ENCODE measurements at regions not wholly inside any gene's neighbourhood (a gene's known extent, or its start where the extent isn't known, plus 50 kb on each side); places are given as distances from the start of the nearest gene placed in this dataset.

DNA sequence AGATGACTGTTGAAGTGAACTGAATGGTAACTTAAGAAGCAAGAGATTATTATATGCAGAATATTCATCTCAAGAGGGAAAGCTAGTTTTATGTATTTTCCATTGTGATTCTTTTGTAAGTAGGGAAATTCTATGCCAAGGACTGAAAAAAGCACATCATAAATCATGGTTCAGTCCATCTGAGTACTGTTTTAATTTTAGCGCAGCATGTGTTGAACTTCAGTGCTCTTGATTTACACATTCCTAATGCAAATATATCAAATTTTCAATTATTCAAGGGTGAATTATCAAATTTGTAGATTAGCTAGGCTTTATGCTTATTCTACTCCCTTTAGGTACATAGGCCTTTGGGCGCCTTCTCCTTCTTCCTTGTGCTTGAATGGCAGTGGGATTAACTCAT is 50.3 kb upstream of the TCF12 start:
- no peak for DNase-seq (ENCODE audit: low read depth)

DNA sequence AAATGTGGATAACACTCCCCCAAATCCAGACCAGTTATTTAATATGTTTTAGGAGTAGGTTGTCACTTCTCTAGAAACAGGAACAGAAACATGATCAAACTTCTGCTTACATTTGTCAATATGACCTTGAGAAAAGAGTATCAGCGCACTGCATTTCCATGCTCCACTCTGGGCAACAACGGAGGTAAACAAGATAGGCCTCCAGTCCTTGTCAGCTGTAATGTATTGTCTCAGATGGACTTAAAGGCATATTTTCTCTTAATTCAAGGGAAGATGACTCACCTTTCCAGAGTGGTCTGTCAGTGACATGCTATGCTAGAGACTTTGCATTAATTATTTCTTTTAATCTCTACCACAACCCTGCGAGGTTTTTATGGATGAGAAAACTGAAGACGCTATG is 51.6 kb upstream of the TCF12 start:
- DNase-seq (ENCODE audit: low read depth): no peak

DNA sequence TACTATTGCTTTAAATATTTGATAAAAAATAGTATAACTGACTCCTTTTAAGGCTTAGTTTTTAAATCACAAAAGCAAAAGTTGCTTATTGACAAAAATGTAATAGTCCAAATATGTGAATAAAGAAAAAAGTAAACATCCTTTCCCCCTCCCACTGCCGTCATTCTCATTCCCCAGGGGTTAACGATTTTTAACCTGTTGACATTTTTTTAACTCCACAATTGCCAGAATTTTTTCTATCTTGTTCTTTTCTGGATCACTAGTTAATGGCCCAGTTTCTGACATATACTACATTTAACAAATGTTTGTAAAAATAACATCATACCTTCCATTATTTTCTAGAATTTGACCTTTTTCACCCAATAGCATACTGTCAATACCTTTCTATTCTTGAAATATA is 60.6 kb upstream of the TCF12 start:
- DNase-seq (ENCODE audit: low read depth): no peak

DNA sequence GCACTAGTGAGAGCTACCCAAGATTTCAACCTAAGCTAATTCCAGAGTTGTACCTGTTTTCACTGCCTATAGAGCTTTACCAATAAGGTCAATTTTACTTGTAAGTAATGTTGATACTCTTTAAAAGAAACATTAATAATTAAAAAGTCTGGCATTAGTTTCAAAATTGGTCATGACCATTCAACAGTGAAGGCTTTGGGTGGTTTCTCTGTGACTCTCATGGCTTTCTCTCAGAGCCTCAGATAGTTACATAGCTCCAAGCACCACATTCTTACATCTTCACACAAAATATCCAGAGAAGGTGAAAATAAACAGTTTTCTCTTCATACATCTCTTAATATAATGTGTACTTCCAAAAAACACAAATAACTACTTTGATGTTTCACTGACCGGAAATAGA is 61.5 kb upstream of the TCF12 start:
- DNase-seq (ENCODE audit: low read depth): no peak

DNA sequence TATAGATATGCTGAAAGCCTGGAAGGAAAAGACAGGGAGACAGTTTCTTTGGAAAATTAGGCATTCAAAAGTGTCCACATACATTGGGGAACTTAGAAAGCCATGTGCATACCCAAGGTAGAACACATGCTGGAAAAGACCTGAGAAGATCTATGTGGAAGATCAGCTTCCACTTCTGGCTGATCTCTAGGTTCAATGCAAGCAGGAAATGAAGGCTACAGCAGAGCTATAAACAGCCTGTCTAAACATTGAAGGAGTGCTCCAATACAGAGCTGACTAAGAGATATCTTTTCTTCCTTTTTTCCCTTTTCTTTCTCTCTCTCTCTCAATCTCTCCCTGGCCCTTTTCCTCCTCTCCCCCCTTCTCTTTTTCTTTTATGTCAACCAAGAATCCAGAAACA is 73.6 kb upstream of the TCF12 start:
- no peak for DNase-seq (ENCODE audit: low read depth)

DNA sequence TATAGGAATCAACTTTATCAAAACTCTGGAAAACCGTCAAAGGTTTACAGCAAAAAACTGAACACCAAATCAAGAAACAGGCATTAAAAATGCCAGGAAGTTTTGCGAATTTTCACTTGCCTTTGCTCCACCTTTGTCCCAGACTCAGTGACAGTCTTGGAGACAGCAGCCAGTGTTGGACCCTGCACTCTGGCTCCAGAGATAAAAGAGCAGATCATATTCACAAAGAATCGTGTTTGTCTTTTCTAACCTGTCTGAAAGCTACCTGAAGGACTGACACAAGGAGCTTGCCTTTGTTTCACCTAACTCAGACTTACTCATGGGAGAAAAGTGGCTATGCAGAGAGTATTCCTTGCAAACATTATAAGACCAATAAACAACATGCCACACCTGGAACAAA is 74.0 kb upstream of the TCF12 start:
- DNase-seq (ENCODE audit: low read depth): no peak

DNA sequence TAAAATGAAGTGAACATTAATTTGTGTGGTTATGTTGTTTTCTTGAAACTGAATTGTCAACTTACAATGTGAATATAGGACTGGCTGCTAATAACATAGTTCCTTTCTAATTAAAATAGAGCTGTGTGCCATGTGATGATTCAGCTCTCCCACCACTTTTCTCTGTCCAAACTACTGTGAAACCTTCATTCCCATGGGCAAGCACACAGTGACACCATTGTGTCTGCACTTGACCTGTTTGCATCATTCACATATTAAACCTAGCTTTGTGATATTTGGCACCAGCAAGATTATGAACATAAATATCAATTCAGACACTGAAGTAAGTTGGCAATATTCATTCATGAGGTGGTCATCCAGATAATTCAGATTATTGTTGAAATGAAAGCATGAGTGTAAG is 78.8 kb upstream of the TCF12 start:
- no peak for DNase-seq (ENCODE audit: low read depth)

DNA sequence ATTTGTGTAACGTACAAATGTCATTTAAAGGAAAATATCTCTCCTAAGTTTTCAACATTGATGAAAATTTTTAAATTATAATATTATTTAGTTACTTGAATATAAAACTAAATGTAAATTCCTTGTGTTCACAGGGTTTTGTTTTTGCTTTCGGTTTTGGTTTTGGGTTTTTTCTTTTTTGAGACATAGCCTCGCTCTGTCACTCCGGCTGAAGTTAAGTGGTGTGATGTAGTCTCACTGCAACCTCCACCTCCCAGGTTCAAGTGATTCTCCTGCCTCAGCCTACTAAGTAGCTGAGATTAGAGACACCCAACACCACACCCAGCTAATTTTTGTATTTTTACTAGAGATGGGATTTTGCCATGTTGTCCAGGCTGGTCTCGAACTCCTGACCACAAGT is 79.3 kb upstream of the TCF12 start:
- no peak for DNase-seq (ENCODE audit: low read depth)

DNA sequence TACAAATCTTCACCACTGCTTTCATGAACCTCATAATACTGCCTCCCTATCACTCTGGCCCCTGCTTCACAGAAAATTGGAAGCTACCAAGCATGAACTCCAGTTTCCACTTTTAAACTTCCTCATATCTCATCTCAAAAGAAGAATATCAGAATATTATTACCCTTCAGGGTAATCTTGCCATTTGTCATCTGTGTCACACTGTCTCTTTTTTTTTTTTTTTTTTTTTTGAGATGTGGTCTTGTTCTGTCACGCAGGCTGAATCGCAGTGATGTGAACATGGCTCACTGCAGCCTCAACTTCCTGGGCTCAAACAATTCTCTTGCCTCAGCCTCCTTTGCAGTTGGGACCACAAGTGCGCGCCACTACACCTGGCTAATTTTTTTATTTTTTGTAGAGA is 80.4 kb upstream of the TCF12 start:
- no peak for DNase-seq (ENCODE audit: low read depth)

DNA sequence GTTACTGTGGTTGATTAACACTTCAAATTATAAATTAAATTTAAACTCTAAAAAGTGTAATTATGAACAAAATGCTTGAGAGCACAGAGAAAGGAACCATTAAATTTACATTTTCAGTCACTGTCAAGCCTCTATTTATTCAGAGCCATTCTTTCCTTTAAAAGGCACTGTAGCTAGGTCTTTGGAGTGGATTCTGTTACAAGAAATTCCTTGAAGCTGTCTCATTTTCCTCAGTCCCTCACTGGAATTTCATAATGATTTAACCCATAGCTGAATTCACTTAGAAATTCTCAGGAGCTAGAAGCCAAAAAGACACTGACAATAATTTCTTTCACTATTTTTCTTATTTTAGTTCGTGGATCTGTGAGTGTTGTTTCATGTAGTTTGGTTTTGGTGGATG is 81.2 kb upstream of the TCF12 start:
- DNase-seq (ENCODE audit: low read depth): no peak

DNA sequence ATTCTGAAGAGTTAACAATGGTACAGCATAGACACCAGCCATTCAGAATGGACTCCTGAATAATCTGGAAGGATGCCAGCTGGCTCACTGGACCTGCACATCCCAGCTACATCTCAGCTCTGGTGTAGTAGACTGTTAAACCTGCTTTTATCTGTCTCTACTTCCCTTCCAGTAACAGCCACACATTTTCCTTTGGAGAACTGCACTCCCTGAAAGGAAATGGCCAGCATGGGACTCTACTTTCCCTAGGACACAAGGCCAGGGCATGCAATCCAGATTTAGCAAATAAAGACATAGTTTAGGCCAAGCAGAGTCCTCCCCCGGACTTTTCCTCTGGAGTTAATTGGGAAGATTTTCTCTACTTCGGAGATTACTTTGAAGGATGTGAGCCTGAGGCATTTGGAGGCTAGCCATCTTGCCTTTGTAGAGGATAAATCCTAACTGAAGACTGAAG is 82.7 kb upstream of the TCF12 start:
- DNase-seq (ENCODE audit: low read depth): no peak

DNA sequence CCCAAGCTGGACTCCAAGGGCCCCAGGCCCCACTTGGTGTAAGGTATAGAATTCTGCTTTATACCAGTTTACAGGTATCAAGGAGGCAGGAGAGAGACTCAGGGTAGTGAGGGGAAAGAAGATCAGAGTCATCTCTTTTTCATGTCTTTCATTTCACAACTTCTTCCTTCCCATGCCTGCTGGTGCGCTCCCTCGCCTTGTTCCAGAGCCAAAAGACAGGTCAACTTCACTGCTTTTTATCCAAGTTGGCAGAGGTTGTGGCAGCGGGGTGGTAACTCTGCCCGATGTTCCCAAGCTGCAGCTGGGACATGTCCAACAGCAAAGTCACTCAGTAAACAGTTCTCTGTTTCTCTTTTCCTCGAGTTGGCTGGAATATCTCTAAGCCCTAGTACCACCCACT is 86.3 kb upstream of the TCF12 start:
- no peak for DNase-seq (ENCODE audit: low read depth)

DNA sequence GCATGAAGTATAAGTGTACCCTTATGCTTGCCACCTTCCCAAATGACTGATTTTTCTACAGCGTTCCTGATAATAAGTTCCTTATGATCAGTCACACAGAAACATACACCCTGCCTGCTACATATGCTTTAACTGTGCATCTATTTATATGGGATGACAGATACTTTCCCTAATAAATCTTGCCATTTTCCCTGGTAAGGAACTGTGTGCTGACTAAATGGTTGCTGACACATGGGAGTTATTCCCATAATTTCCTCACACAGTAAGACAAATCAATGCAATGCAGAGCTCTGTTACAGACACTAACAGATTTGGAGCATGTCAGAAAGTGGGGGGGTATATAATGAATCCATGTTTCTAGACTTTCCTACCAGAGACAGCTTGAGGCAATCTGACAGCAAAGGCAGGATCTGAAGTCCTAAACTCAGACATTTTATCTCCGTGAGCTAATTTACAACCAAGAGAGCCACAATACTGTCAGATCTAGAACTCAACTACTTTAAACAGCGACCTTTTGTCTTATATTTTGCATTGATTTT is 86.9 kb upstream of the TCF12 start:
- no peak for DNase-seq (ENCODE audit: low read depth)

DNA sequence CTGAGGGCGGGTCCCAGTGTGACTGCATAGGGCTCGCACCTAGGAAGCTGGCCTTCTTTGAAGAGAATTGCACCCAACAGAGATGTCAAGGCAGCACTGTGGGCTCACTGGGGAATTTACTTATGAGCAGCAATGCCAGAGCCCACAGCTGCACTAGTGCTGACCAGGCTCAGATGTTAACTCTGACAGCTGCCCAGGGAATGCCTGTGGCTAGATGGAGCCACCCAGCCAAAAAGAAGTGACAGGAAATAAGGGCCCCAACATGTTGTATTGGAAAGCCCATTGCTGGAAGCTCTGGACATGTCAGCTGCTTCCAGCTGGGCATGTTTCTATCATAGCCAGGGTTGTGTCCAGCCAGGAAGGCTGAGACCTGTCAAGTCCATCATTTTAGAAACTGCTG is 90.9 kb upstream of the ZNF280D start:
- no peak for DNase-seq (ENCODE audit: low read depth)

DNA sequence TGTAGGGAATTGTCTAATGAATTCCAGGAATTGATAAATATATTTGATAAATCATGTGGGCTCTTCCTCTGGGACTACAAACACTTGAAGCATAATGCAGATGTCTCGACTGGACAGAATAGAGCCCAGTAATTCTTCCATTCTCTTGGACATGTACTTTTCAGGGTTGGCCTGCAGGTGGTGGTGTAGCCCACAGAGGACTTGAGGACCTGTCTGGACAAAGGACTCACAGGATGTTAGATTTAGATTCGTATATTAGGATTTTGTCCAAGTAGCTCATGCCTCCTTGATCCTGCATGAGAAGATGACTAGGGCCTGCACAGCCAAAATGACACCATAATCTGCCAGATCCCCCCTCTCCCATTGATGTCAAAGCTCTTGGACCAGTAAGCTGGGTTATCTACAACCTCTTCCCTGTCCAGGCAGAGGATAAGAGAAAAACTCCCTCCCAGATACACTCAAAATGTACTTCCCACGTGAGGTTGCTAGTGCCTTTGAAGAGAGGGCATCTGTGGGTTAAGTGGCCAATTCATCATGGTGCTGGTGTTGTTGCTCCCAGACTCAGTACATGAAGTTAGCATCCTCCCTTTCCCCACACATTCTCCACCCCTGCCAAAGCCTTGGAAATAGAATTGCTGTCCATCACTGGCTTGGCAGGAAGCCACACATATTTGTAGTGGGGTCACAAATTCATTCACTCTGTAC is 88.6 kb upstream of the ZNF280D start:
- peak; percentile 7 for DNase-seq (ENCODE audit: low read depth)

DNA sequence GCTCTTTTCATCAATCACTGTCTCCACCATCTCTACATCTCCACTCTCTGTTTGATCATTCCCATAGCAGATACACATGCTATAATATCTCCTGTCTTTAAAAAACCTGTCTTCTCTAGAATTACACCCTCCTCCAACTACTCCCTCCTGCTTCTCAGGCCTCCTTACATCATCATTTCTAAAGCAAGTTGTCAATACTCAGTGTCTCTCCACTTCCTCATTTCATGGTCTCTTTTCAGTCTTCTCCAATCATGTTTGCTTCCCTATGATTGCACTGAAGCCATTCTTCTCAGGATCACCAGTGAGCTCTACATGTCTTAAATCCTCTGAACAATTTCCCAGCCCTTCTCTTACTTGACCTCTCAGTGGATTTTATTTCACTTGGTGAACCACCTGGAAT is 87.0 kb upstream of the ZNF280D start:
- no peak for DNase-seq (ENCODE audit: low read depth)

DNA sequence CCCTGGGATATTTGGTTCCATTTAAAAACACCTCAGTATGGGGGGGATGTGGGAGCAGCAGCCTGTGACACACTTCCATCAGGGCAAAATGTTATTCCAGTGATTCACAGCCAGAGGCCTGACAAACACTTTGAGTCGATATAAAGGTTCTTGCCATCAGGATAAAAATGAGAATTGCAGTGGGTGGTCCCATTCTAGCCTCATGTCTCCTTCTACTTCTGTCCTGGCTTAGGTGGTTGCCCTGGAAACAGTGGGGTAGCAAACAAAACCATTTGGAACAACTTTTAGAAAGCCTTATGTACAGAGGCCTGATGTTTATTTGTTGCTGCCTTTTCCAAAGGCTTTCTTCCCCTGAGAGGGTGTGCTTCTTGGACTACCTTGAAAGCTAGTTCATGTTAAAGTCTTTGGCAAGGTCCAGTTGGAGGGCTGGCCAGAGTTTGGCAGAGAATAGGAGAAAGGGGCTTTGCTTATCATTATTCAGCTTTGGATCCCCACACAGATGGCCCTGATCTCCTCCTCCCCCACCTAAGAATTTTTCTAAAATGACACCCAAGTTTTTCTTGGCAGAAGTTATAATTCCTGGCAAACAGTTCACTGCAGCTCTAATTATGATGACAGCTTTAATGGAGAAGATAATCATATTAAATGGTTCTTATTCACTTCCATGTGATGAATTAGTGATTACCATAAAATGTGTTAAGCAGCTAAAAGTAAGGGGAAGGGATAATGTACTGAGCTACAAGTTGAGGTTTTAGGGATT is 84.2 kb upstream of the ZNF280D start:
- DNase-seq (ENCODE audit: low read depth): no peak

DNA sequence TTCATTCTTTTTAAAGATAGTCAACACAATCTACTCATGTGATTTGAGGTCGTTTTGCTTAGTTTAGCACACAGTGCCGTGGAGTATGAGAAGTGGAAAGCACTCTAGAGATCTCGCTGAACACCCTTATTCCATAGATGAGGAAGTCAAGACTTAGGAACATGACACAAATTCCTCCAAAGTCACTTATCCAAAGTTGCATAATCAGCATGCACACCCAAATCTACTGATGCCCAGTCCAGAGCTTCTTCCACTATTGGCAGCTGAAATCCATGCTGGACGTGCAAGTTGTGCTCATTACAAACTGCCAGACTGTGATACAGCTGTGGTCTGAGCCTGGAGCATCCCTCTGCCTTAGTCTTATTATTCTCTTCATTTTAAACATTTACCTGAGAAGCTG is 83.5 kb upstream of the ZNF280D start:
- no peak for DNase-seq (ENCODE audit: low read depth)

DNA sequence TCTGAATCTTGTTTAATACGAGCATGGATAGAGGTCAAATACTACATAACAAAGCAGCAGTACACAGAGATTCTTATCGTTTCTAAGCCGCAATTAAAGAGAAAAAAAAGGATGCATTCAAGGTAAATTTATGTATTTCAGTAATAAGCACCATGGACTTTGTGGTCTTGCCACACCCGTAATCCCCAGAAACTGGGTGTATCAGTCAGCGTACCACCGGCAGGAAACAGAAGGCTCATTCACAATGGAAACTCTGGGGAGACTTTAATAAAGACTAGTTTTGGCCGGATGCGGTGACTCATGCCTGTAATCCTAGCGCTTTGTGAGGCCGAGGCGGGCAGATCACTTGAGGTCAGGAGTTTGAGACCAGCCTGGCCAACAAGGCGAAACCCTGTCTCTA is 81.9 kb upstream of the ZNF280D start:
- DNase-seq (ENCODE audit: low read depth): no peak

DNA sequence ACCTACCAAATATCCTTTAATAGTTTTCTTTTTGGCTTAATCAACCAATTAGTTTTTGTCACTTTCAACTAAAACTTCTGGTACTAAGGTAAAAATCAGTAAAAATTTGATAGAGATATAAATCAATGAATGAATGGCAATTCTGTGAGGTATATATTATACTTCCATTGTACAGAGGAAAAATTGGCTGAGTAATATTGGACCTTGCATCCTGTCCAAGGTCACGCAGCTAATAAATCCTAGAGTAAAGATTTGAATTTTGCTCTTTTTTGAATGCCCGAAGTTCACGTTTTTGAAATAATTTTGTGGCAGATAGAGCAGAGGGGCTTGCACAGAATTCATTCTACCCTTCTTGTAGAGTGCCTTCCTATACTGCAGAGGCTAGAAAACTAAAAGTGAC is 81.1 kb upstream of the ZNF280D start:
- DNase-seq (ENCODE audit: low read depth): no peak

DNA sequence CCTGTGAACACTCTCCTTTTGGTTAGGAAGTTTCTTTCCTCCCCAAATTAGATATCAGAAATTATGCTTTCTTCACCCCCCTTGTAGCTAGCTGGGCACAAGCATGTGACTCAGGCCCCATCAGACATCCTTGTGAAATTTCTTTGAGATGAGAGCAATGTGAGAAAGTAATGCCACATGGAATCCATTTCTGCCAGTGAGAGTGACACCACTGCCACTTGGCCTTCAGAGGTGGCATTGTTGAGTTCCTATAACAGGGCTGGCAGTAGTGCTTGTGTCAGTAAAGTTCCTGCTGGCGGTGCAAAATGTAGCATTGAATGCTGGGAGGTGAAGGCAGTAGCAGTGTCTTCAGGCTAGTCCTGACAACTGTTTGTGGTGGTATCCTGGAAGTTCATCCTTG is 80.7 kb upstream of the ZNF280D start:
- DNase-seq (ENCODE audit: low read depth): no peak

DNA sequence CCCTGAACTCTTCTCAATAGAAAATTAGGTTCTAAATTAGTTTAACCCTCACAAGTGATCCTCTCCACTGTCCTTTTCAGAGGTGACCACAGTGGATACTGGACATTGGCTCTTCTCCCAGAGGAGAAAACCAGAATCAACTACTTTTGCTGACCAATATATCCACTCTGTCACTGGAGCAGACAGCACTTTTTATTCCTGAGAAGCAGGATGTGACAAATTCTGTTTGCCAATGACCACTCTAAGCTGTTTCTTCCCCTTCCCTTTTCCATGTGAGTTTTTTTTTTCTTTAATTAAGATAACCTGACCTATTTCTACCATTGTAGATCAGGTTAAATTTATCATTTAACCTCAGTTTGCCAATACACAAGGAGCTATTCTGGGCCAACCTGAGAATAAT is 79.7 kb upstream of the ZNF280D start:
- no peak for DNase-seq (ENCODE audit: low read depth)

DNA sequence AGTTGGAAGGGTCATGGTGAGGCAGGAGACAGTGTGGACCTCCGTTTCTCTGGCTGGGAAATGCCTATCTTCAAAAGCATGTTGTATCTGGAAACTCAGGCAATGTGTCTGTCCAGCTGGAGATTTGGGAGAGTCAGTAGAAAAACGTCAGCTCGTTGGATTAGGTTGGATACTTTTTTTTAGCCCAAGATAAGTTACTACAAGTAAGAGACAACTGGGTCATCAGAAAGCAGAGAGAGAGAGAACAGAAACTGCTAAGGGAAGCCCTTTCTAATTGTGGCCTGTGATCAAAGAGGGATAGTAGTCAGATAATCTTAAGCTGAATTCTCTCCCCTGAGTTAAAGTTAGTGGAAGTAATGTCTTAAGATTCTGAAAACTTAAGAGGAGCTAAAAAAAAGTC is 78.9 kb upstream of the ZNF280D start:
- DNase-seq (ENCODE audit: low read depth): no peak

DNA sequence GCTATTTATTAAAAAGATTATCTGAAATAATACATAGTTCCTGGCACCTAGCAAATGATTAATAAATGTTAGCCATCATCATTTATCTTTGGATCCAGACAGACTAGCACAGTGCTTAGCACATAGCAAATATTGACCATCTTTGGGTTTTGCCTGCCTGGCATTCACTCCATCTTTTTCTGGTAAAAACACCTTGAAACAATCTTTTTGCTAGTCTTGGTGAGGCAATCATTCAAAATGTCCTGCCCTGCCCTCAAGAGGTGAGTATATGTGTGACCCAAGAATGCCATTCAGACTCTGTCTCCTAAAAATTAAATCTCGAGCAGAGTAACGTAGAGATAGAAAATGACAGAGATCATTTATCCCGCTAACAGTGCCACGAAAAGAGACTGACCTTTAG is 78.3 kb upstream of the ZNF280D start:
- no peak for DNase-seq (ENCODE audit: low read depth)

All from activated T-helper 1 cell treated with Interleukin-2 at 50 U/mL for 16 hours (primary cell).